ENCODE measurements at regions not wholly inside any gene's neighbourhood (a gene's known extent, or its start where the extent isn't known, plus 50 kb on each side); places are given as distances from the start of the nearest gene placed in this dataset.
"Not testable (repeated sequence)": the region's sequence is repeated elsewhere in the genome, so short reads cannot be mapped to it uniquely, and the experiment has no call there.

DNA sequence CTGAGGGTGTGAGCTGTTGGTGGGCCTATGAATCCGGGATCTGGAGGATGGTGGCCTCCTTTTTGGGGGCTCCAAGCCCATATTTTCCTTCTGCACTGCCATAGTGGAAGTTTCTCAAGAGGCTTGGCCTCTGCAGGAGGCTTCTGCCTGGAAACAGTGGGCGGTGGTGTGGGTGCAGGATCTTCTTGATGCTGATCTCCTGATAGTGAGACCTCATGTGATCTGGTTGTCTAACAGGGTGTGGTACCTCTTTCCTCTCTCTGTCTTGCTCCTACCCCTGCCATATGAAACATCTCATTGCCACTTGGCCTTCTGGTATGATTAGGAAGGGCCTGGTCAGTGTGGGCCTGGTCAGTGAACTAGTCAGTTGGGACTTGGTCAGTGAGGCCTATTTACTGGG lies 807.3 kb downstream of the FOXD4L6 start:
- TF ChIP-seq, protein P1, sequence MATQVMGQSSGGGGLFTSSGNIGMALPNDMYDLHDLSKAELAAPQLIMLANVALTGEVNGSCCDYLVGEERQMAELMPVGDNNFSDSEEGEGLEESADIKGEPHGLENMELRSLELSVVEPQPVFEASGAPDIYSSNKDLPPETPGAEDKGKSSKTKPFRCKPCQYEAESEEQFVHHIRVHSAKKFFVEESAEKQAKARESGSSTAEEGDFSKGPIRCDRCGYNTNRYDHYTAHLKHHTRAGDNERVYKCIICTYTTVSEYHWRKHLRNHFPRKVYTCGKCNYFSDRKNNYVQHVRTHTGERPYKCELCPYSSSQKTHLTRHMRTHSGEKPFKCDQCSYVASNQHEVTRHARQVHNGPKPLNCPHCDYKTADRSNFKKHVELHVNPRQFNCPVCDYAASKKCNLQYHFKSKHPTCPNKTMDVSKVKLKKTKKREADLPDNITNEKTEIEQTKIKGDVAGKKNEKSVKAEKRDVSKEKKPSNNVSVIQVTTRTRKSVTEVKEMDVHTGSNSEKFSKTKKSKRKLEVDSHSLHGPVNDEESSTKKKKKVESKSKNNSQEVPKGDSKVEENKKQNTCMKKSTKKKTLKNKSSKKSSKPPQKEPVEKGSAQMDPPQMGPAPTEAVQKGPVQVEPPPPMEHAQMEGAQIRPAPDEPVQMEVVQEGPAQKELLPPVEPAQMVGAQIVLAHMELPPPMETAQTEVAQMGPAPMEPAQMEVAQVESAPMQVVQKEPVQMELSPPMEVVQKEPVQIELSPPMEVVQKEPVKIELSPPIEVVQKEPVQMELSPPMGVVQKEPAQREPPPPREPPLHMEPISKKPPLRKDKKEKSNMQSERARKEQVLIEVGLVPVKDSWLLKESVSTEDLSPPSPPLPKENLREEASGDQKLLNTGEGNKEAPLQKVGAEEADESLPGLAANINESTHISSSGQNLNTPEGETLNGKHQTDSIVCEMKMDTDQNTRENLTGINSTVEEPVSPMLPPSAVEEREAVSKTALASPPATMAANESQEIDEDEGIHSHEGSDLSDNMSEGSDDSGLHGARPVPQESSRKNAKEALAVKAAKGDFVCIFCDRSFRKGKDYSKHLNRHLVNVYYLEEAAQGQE (IDR thresholded peaks at IDR 0.05; ENCODE audit: insufficient replicate concordance, low read depth) = not testable (repeated sequence)
- TF ChIP-seq, protein P2, sequence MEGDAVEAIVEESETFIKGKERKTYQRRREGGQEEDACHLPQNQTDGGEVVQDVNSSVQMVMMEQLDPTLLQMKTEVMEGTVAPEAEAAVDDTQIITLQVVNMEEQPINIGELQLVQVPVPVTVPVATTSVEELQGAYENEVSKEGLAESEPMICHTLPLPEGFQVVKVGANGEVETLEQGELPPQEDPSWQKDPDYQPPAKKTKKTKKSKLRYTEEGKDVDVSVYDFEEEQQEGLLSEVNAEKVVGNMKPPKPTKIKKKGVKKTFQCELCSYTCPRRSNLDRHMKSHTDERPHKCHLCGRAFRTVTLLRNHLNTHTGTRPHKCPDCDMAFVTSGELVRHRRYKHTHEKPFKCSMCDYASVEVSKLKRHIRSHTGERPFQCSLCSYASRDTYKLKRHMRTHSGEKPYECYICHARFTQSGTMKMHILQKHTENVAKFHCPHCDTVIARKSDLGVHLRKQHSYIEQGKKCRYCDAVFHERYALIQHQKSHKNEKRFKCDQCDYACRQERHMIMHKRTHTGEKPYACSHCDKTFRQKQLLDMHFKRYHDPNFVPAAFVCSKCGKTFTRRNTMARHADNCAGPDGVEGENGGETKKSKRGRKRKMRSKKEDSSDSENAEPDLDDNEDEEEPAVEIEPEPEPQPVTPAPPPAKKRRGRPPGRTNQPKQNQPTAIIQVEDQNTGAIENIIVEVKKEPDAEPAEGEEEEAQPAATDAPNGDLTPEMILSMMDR (IDR thresholded peaks at IDR 0.05; ENCODE audit: insufficient read depth, low read length) = not testable (repeated sequence)
- TF ChIP-seq POLR2AphosphoS5, GABPA (IDR thresholded peaks at IDR 0.05; ENCODE audit: low read depth): not testable (repeated sequence)

All from HL-60 (cell line).